ENCODE measurements at regions not wholly inside any gene's neighbourhood (a gene's known extent, or its start where the extent isn't known, plus 50 kb on each side); places are given as distances from the start of the nearest gene placed in this dataset.

- TF ChIP-seq ESRRG (CRISPR knock-in tag; IDR thresholded peaks at IDR 0.05) (no peak), ARNTL (CRISPR knock-in tag; IDR thresholded peaks at IDR 0.05; ENCODE audit: borderline replicate concordance, low read depth) (no peak), TOX (CRISPR knock-in tag; IDR thresholded peaks at IDR 0.05; ENCODE audit: borderline replicate concordance) (no peak), BACH2 (CRISPR knock-in tag; IDR thresholded peaks at IDR 0.05; ENCODE audit: borderline replicate concordance) (no peak), ZFP3 (CRISPR knock-in tag; IDR thresholded peaks at IDR 0.05) (no peak), POU6F1 (CRISPR knock-in tag; IDR thresholded peaks at IDR 0.05; ENCODE audit: borderline replicate concordance, low read depth) (no peak), PATZ1 (CRISPR knock-in tag; IDR thresholded peaks at IDR 0.05; ENCODE audit: borderline replicate concordance) (no peak), CSDC2 (CRISPR knock-in tag; IDR thresholded peaks at IDR 0.05) (no peak), ZC3H10 (CRISPR knock-in tag; IDR thresholded peaks at IDR 0.05) (no peak), TCF4 (CRISPR knock-in tag; IDR thresholded peaks at IDR 0.05; ENCODE audit: borderline replicate concordance) (no peak), SNAI2 (CRISPR knock-in tag; IDR thresholded peaks at IDR 0.05) (no peak), OSR1 (CRISPR knock-in tag; IDR thresholded peaks at IDR 0.05) (no peak), CSRNP3 (CRISPR knock-in tag; IDR thresholded peaks at IDR 0.05) (no peak)
These were observed 568.1 kb upstream of the GNPDA2 start for GRCh38 chr4:45294464-45294863.

Measured in SK-N-SH treated with all-trans-retinoic acid at 6 μM for 48 hours (cell line).